H1 (cell line): ENCODE measurements at regions not wholly inside any gene's neighbourhood (a gene's known extent, or its start where the extent isn't known, plus 50 kb on each side); places are given as distances from the start of the nearest gene placed in this dataset.

Experiments used
- CTCF ChIA-PET: fragments of 300-600 bp; sonication (Branson Sonifier 250); formaldehyde crosslinking; loops from one replicate; lab custom pipeline; 2021; ENCODE audit not compliant: partially characterized antibody; lab: Charles Lee
- POLR2A ChIA-PET: fragments of 300-600 bp; sonication (Branson Sonifier 250); formaldehyde crosslinking; loops from one replicate; lab custom pipeline; 2021; ENCODE audit warnings: inconsistent platforms; ENCODE audit not compliant: partially characterized antibody; lab: Charles Lee
- DNase-seq, 2 experiments: peaks; one replicate each; pipeline versions ENCODE4 v3.0.0 to v3.0.0-alpha.2; 2010 to 2022; ENCODE audit warnings: low spot score in 2 of 2, low read depth in 1 of 2, mixed read lengths in 1 of 2
- FAIRE-seq: peaks from 2 replicates; lab custom pipeline; 2011; peaks lifted over from hg19 to GRCh38; lab: Jason Lieb, UNC
- H2AFZ ChIP-seq: 2 replicates; pipeline ENCODE4 v1.8.1; 2012; ENCODE audit warnings: low read length, inconsistent platforms
- H2AK5ac ChIP-seq: 2 replicates; pipeline ENCODE4 v1.6.1; 2013; ENCODE audit warnings: low read depth, low read length
- H2BK120ac ChIP-seq: replicated peaks from 2 replicates; pipeline ENCODE3; 2013; ENCODE audit warnings: low read depth, low read length, inconsistent platforms
- H2BK12ac ChIP-seq: 2 replicates; pipeline ENCODE4 v1.6.1; 2013; ENCODE audit warnings: low read depth, low read length
- H2BK15ac ChIP-seq: 2 replicates; pipeline ENCODE4 v1.6.1; 2013; ENCODE audit warnings: low read length
- H2BK20ac ChIP-seq: 2 replicates; pipeline ENCODE4 v1.6.1; 2013; ENCODE audit warnings: low read length
- H2BK5ac ChIP-seq: 2 replicates; pipeline ENCODE4 v1.6.1; 2013; ENCODE audit warnings: low read depth, low read length
- H3K14ac ChIP-seq: 2 replicates; pipeline ENCODE4 v1.6.1; 2013; ENCODE audit warnings: inconsistent platforms; ENCODE audit not compliant: insufficient read length
- H3K18ac ChIP-seq: 2 replicates; pipeline ENCODE4 v1.6.1; 2013; ENCODE audit warnings: low read length; ENCODE audit errors: extremely low read depth
- H3K23ac ChIP-seq: 2 replicates; pipeline ENCODE4 v1.6.1; 2013; ENCODE audit warnings: inconsistent platforms; ENCODE audit not compliant: insufficient read length
- H3K23me2 ChIP-seq: 2 replicates; pipeline ENCODE4 v1.6.1; 2013; ENCODE audit warnings: low read depth, low read length
- H3K27ac ChIP-seq: 2 replicates; pipeline ENCODE4 v1.6.1; 2011; ENCODE audit warnings: low read depth, low read length, inconsistent platforms
- H3K27me3 ChIP-seq, 4 experiments: replicated peaks in 1 of 4; 1 replicate in 1 of 4; 2 replicates in 3 of 4; pipeline versions ENCODE4 v1.6.1 to v1.8.1; 2011 to 2013; ENCODE audit warnings: low read length in 3 of 4, mild to moderate bottlenecking in 3 of 4, inconsistent platforms in 2 of 4, mixed read lengths in 2 of 4, moderate library complexity in 1 of 4; ENCODE audit not compliant: control insufficient read depth in 3 of 4, insufficient read depth in 3 of 4; ENCODE audit errors: extremely low read depth in 1 of 4
- H3K36me3 ChIP-seq, 4 experiments: 2 replicates each; pipeline versions ENCODE4 v1.6.1 to v1.8.1; 2011 to 2013; ENCODE audit warnings: mild to moderate bottlenecking in 4 of 4, low read length in 3 of 4, moderate library complexity in 2 of 4, control low read depth in 1 of 4, inconsistent platforms in 1 of 4; ENCODE audit not compliant: insufficient read depth in 4 of 4, control insufficient read depth in 2 of 4
- H3K4ac ChIP-seq: replicated peaks from 2 replicates; pipeline ENCODE3; 2013; ENCODE audit warnings: low read length, low read depth, mixed read lengths, inconsistent platforms; ENCODE audit not compliant: insufficient read length
- H3K4me1 ChIP-seq, 4 experiments: replicated peaks in 1 of 4; 1 replicate in 1 of 4; 2 replicates in 3 of 4; pipeline versions ENCODE4 v1.6.1 to v1.8.1; 2011 to 2013; ENCODE audit warnings: low read length in 3 of 4, inconsistent platforms in 2 of 4, mixed read lengths in 1 of 4; ENCODE audit not compliant: insufficient read depth in 4 of 4, control insufficient read depth in 3 of 4
- H3K4me2 ChIP-seq, 2 experiments: 2 replicates each; pipeline versions ENCODE4 v1.6.1 to v1.8.1; 2011 to 2013; ENCODE audit warnings: low read depth in 2 of 2, low read length in 2 of 2, control low read depth in 1 of 2, inconsistent platforms in 1 of 2, mild to moderate bottlenecking in 1 of 2; ENCODE audit not compliant: insufficient read depth in 1 of 2
- H3K4me3 ChIP-seq, 4 experiments: fragments of 200-600, 300-600 bp in 1 of 4; sonication (generic), shearing (Covaris generic), sonication (Bioruptor Twin) in 1 of 4; 2 replicates each; pipeline versions ENCODE4 v1.5.1 to v1.8.1; 2011 to 2016; ENCODE audit warnings: low read length in 4 of 4, low read depth in 3 of 4, control low read depth in 2 of 4, inconsistent platforms in 2 of 4, mild to moderate bottlenecking in 2 of 4, mixed read lengths in 1 of 4, moderate library complexity in 1 of 4; ENCODE audit not compliant: insufficient read depth in 2 of 4; ENCODE audit errors: extremely low read depth in 1 of 4
- H3K56ac ChIP-seq: replicated peaks from 2 replicates; pipeline ENCODE3; 2013; ENCODE audit warnings: low read depth, mild to moderate bottlenecking, mixed read lengths, low read length, inconsistent platforms; ENCODE audit not compliant: insufficient read length
- H3K79me1 ChIP-seq: 2 replicates; pipeline ENCODE4 v1.6.1; 2013; ENCODE audit warnings: low read depth, low read length, control low read depth
- H3K79me2 ChIP-seq, 2 experiments: 2 replicates each; pipeline versions ENCODE4 v1.6.1 to v1.8.1; 2012 to 2013; ENCODE audit warnings: low read length in 2 of 2, mild to moderate bottlenecking in 2 of 2, inconsistent platforms in 1 of 2; ENCODE audit not compliant: insufficient read depth in 2 of 2, control insufficient read depth in 1 of 2
- H3K9ac ChIP-seq, 4 experiments: replicated peaks in 1 of 4; 1 replicate in 1 of 4; 2 replicates in 3 of 4; pipeline versions ENCODE4 v1.6.1 to v1.8.1; 2011 to 2013; ENCODE audit warnings: low read depth in 3 of 4, low read length in 3 of 4, control low read depth in 2 of 4, mild to moderate bottlenecking in 2 of 4, moderate library complexity in 2 of 4, inconsistent platforms in 1 of 4; ENCODE audit errors: extremely low read depth in 1 of 4
- H3K9me3 ChIP-seq, 2 experiments: 2 replicates each; pipeline versions ENCODE4 v1.6.1 to v1.8.1; 2012 to 2013; ENCODE audit warnings: mild to moderate bottlenecking in 2 of 2, moderate library complexity in 2 of 2, control low read depth in 1 of 2, inconsistent platforms in 1 of 2, low read depth in 1 of 2, low read length in 1 of 2, mixed read lengths in 1 of 2; ENCODE audit not compliant: insufficient read depth in 2 of 2
- H4K20me1 ChIP-seq, 2 experiments: replicated peaks in 1 of 2; 2 replicates each; pipeline versions ENCODE3 to v1.8.1; 2011 to 2013; ENCODE audit warnings: inconsistent platforms in 2 of 2, low read length in 2 of 2, mild to moderate bottlenecking in 1 of 2; ENCODE audit not compliant: insufficient read depth in 2 of 2, control insufficient read depth in 1 of 2
- H4K5ac ChIP-seq: 2 replicates; pipeline ENCODE4 v1.6.1; 2013; ENCODE audit warnings: low read length, low read depth, mixed read lengths, inconsistent platforms; ENCODE audit not compliant: insufficient read length
- H4K8ac ChIP-seq: 2 replicates; pipeline ENCODE4 v1.8.0; 2013; ENCODE audit warnings: mild to moderate bottlenecking, moderate library complexity, low read length, inconsistent platforms; ENCODE audit not compliant: insufficient read depth; ENCODE audit errors: extremely low read depth
- H4K91ac ChIP-seq: replicated peaks from 2 replicates; pipeline ENCODE3; 2013; ENCODE audit warnings: low read length, mixed read lengths, inconsistent platforms; ENCODE audit not compliant: insufficient read length
- ATF3 ChIP-seq: IDR thresholded peaks from 2 replicates; pipeline ENCODE4 v1.6.1; 2011; ENCODE audit warnings: low read depth, mild to moderate bottlenecking, low read length; ENCODE audit not compliant: insufficient read depth
- WGBS, 2 experiments: shearing (Covaris generic) in 1 of 2; methylation state at CpG; one replicate each; pipeline versions ENCODE4 v1.1.6 to v1.1.7; 2013 to 2015; ENCODE audit warnings: low lambda C conversion rate in 2 of 2, mixed read lengths in 2 of 2, inconsistent platforms in 1 of 2, low coverage in 1 of 2, missing lambda C conversion rate in 1 of 2; ENCODE audit not compliant: insufficient replicate concordance in 2 of 2, insufficient coverage in 1 of 2, insufficient read length in 1 of 2; ENCODE audit errors: extremely low coverage in 1 of 2, missing lambda C conversion rate in 1 of 2; 5-methylcytosine and 5-hydroxymethylcytosine counted together

DNA sequence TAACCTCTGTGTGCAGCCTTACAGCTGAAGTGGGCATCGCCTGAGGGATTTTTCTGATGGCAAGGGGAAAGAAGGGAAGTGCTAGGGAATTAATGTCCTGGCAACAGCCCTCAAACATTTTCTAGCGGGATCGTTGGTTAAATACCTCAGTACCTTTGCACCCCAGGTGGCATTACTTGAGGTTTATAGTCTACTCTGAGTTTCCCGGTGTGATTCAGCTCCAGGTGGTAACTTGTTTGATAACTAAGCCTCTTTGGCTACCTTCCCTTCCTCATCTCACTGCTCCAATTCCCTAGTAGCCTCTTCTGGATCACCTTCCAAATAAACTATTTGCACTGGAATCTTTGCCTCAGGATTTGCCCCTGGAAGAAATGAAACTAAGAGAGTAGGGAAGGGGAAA is 237.0 kb upstream of the SSTR1 start:
- H4K20me1 ChIP-seq, result no peaks in the 10 kb centered on the region
- no peak for TF ChIP-seq ATF3

More for the DNA sequence above, 237.0 kb upstream of the SSTR1 start:
- H3K23me2 ChIP-seq, result no peaks in the 10 kb centered on the region
- FAIRE-seq, result no peak
- H2BK12ac ChIP-seq, result no peak overlapping the region
- no peak overlapping the region for H2AFZ ChIP-seq
- H3K27ac ChIP-seq, result no peak overlapping the region
- H3K4me1 ChIP-seq, result 0 out of 7 replicates have a peak, but pooled peaks cover 0 to 4% (median 0%) of the 10 kb centered on the region in 4 experiments
- H4K5ac ChIP-seq, result no peak overlapping the region
- no peak overlapping the region for H3K4me3 ChIP-seq
- H3K9me3 ChIP-seq, result no peaks in the 10 kb centered on the region
- no peak overlapping the region for H4K91ac ChIP-seq
- no peak overlapping the region for H3K4ac ChIP-seq
- ChIA-PET POLR2A (no interaction called here), CTCF (interaction anchor here (1.0 kb wide), 1 partner anchor 45 kb away, joined by 3 read pairs; no protein-coding TSS in a partner anchor)
- WGBS, 2 experiments, result 92% methylated on average over 4 of the region's 4 CpGs; no CpG with 5 or more reads in 1 of the 2 experiments
- H2BK120ac ChIP-seq, result no peak overlapping the region
- H3K36me3 ChIP-seq, result no peaks in the 10 kb centered on the region
- H3K79me2 ChIP-seq, result no peaks in the 10 kb centered on the region
- H3K79me1 ChIP-seq, result no peaks in the 10 kb centered on the region
- H2AK5ac ChIP-seq, result no peak overlapping the region
- H2BK15ac ChIP-seq, result no peak overlapping the region
- no peak overlapping the region for H3K18ac ChIP-seq
- no peak overlapping the region for H3K4me2 ChIP-seq
- no peak overlapping the region for H2BK5ac ChIP-seq
- no peak overlapping the region for H3K23ac ChIP-seq
- H4K8ac ChIP-seq, result no peak overlapping the region
- H3K14ac ChIP-seq, result no peak overlapping the region
- no peak overlapping the region for H3K9ac ChIP-seq
- DNase-seq, result no peak
- H3K27me3 ChIP-seq, result no peaks in the 10 kb centered on the region
- H2BK20ac ChIP-seq, result no peak overlapping the region
- H3K56ac ChIP-seq, result no peak overlapping the region
